ENCODE measurements at regions not wholly inside any gene's neighbourhood (a gene's known extent, or its start where the extent isn't known, plus 50 kb on each side); places are given as distances from the start of the nearest gene placed in this dataset.
A peak's percentile ranks its signal among the peaks of the same experiment; 100 is the strongest.

DNA sequence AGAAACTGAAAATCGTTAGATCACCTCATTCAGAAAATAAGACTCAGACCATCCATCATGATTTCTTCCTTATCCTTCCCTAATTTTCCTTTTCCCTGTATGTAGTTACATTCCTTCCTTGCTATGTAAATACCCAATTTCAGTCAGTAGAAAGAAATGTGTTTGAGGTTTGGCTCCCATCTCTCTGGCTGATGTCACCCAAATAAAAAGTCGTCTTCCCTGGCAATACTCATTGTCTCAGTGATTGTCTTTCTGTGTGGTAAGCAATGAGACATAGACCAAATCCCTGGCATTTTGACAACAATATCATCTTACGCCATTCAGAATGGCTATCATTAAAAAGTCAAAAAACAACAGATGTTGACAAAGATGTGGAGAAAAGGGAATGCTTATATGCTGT is 303.9 kb upstream of the EDIL3 start:
- peak; percentile 97 to 98 for DNase-seq (ENCODE audit: low read depth in 2 of 2)

GRCh38 chr5:84685121-84685894 is 300.6 kb upstream of the EDIL3 start:
- peak in 1 of 2 experiments; percentile 6 for DNase-seq (ENCODE audit: low read depth in 2 of 2)

DNA sequence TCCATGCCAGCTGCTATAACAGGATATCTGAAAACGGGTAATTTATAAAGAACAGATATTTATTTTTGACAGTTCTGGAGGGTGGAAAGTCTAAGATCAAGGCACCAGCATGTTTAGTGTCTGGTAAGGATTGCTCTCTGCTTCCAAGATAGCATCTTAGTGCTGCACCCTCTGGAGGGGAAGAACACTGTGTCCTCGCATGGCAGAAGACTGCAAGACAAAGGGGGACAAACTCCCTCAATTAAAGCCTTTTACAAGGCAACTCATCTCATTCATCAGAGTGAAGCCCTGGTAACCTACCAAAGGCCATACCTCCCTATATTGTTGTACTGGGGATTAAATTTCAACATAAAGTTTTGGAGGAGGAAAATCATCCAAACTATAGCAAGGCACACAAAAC is 298.9 kb upstream of the EDIL3 start:
- DNase-seq (ENCODE audit: low read depth in 2 of 2) = no peak

GRCh38 chr5:84682531-84682930 is 297.9 kb upstream of the EDIL3 start:
- peak; percentile 27 to 32 for DNase-seq (ENCODE audit: low read depth in 2 of 2)

GRCh38 chr5:84680908-84681307 is 296.2 kb upstream of the EDIL3 start:
- no peak for DNase-seq (ENCODE audit: low read depth in 2 of 2)

DNA sequence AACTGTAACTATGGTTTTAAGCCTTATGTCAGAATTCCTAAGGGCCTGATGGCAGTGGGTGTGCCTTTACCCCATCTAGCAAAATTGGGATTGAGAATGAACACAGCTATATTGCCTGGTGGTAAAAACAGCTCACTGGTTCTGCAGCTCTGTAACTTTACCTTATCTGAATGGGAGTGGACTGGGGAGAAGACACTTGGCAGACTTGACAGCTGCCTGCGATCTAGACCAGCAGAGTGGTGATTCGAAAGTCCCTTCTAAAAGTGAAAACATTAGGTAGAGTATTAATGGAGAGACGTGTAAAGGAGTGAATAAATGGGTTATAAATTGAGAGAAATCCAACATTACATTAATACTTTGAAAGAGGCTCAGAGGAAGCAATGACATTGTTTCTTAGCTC is 289.1 kb upstream of the EDIL3 start:
- no peak for DNase-seq (ENCODE audit: low read depth in 2 of 2)

- no peak for DNase-seq (ENCODE audit: low read depth in 2 of 2)
These were observed 282.9 kb upstream of the EDIL3 start for GRCh38 chr5:84667576-84667975.

DNA sequence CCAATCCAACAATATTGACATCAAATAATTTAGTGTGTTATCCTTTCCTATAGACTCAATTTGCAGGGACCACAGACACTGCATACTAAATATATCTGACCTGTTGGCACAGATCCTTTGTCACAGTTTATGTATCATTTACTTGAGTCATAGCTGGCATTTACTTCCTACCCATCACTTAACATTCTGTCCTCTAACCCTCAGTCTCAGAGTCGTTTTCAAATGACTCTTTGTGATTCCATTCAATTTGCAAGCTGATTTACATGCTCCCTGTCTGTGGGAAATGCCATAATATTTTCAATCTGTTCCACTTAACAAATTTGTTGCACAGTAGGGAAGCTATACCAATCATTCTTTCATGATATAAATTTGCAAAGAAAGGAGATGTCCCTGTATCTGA is 265.7 kb upstream of the EDIL3 start:
- DNase-seq (ENCODE audit: low read depth in 2 of 2) = no peak

DNA sequence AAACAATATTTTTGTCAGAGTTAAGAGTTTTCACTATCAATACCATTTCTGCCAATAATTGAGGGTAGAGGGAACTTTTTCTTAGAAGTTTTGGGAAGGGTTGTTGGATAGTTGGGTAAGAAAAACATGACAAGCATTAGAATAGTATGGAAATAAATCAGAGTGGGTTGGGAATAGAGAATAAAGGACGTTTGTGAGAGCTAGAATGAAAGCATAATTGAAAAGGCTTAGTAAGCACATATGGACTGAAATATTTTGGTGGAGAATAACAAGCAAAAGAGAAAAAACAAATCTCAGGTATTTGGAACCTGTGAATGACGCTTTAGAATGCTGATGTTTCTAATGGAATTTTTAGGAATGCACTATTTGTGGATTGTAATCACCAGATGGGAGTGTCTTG is 262.9 kb upstream of the EDIL3 start:
- DNase-seq (ENCODE audit: low read depth in 2 of 2) = no peak

DNA sequence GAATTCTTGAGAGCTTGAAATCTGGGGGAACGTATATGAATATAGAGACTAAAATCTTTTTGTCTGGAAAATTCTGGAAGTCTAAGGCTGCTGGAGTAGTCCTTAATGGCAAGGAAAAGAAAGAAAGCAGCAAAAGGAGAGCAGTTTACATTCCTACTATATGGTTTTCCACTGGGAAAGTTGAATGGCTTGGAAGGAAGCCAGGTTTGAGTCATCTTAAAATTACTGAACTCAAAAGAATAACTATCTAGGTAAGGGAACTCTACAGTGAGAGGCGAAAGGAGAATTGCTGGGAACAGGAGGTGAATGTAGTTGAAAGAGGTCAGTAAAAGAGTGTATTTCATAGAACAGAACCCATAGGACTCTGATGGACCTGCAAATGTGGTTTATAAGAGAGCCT is 258.1 kb upstream of the EDIL3 start:
- peak; percentile 43 to 44 for DNase-seq (ENCODE audit: low read depth in 2 of 2)

- DNase-seq (ENCODE audit: low read depth in 2 of 2) = no peak
These were observed 257.6 kb upstream of the EDIL3 start for GRCh38 chr5:84642324-84642723.

GRCh38 chr5:84637662-84638375 is 253.1 kb upstream of the EDIL3 start:
- no peak for DNase-seq (ENCODE audit: low read depth in 2 of 2)

GRCh38 chr5:84635235-84636055 is 250.8 kb upstream of the EDIL3 start:
- DNase-seq (ENCODE audit: low read depth in 2 of 2) = no peak

DNA sequence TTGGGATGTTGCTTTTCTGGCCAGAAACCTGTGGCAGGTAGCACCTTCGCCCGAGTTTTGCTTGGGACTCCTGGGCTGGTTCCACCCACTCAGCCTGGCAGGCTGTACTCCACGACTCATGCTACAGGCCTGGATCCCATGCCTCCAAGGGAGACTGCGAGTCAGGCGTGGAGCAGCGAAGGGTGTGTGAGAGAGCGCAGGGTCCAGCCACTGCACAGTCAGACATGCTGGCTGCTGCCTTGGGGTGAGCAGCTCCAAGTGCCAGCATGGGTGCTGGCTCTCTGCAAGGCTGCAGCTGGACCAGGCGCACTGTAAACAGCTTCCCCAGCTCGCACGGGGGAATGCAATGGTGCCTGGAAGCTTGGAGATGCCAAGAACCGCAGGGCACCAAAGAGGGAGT is 249.6 kb upstream of the EDIL3 start:
- DNase-seq (ENCODE audit: low read depth in 2 of 2) = no peak

- DNase-seq (ENCODE audit: low read depth in 2 of 2) = no peak
These were observed 247.7 kb upstream of the EDIL3 start for GRCh38 chr5:84632418-84632817.

- DNase-seq (ENCODE audit: low read depth in 2 of 2) = no peak
These were observed 244.2 kb upstream of the EDIL3 start for GRCh38 chr5:84628918-84629317.

- no peak for DNase-seq (ENCODE audit: low read depth in 2 of 2)
These were observed 238.3 kb upstream of the EDIL3 start for GRCh38 chr5:84623019-84623418.

DNA sequence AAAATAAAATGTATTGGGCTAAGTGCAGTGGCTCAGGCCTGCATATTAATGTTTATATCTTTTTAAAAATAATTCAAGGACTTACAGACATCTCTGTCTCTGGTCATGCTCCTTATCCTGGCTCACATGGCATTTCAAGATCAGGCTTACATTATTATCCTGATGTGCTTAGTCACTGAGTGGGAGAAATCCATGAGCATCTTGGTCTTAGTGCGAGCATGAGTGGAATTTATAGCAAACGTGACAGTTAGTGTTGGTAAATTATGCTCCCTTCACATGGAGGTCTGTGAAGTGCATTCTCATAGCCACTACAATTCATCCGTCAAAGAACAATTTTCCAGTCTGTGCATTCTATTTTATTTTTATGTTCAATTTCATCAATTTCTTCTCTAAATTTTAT is 237.8 kb upstream of the EDIL3 start:
- DNase-seq (ENCODE audit: low read depth in 2 of 2) = no peak

DNA sequence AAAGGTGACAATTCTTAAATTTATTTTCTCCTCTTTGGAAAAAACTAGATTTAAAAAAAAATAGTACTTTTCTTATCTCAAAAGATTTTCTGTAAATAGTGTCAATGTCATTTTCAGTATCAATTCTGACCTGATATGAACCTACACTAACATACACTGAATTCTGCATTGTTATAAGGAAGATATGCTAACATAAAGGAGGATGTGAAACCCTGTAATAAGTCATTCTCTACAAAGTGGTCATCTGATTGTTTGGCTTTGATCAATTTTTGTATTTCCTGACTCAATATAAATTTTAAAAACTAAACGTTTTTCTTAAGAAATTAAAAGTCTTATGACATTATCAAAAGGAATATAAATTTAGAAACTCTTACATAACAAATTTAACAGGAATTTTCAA is 233.6 kb upstream of the EDIL3 start:
- no peak for DNase-seq (ENCODE audit: low read depth in 2 of 2)

GRCh38 chr5:84614906-84615305 is 230.2 kb upstream of the EDIL3 start:
- no peak for DNase-seq (ENCODE audit: low read depth in 2 of 2)

GRCh38 chr5:84606784-84607183 is 222.1 kb upstream of the EDIL3 start:
- DNase-seq (ENCODE audit: low read depth in 2 of 2) = no peak

DNA sequence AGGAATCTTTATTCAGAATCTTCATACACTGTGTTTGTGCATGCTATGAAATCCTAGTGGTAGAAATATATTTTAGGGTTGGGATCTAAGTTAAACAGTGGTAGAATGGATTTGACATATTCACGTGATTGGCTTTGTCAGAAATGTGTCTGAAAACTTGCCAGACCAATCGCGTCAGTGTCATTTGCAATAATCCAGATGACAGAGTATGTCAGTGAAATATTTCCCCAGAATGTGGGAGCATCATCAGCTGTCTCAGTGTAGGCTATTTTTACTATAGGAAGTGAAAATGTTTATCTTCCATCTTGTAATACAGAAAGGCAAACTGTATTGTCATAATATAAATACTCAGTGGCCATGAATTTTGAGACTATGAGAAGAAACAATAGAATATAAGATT is 220.6 kb upstream of the EDIL3 start:
- no peak for DNase-seq (ENCODE audit: low read depth in 2 of 2)
